ENCODE measurements at regions not wholly inside any gene's neighbourhood (a gene's known extent, or its start where the extent isn't known, plus 50 kb on each side); places are given as distances from the start of the nearest gene placed in this dataset.

GRCh38 chr20:50418890-50419642 lies 91.1 kb upstream of the PTPN1 start:
- in situ Hi-C loops (cut with MboI; ENCODE audit: low sequenced_read_pairs in 4 of 4) (no loop called here), intact Hi-C loops (cut with DNase I; ENCODE audit: low total_unique reads) (no loop called here)
- H3K4me3 ChIP-seq: no peak overlapping the region
- peaks cover 0 to 4% (median 0%) of the 10 kb centered on the region in 3 donors for H3K9me3 ChIP-seq
- H3K27me3 ChIP-seq: no peaks in the 10 kb centered on the region
- H3K27ac ChIP-seq: peak overlapping the region; percentile 14 to 99 (median 99)
- H3K36me3 ChIP-seq: no peaks in the 10 kb centered on the region
- DNase-seq (peak in 1 of 2 donors; percentile 77), ATAC-seq (no peak)
- TF ChIP-seq POLR2A (IDR thresholded peaks at IDR 0.05) (no peak), CTCF (IDR thresholded peaks at IDR 0.05 in 4 of 5, conservative IDR thresholded peaks at IDR 0.05 in 1 of 5) (no peak)
- peaks cover 45 to 54% of the 10 kb centered on the region in 2 donors for H3K4me1 ChIP-seq

GRCh38 chr20:50420380-50420779 lies 89.8 kb upstream of the PTPN1 start:
- peaks cover 0 to 4% (median 0%) of the 10 kb centered on the region in 3 donors for H3K9me3 ChIP-seq
- peaks cover 42 to 46% of the 10 kb centered on the region in 2 donors for H3K4me1 ChIP-seq
- no peak overlapping the region for H3K4me3 ChIP-seq
- H3K27me3 ChIP-seq: no peaks in the 10 kb centered on the region
- peak overlapping the region in 1 of 4 donors; percentile 99 for H3K27ac ChIP-seq
- TF ChIP-seq POLR2A (IDR thresholded peaks at IDR 0.05) (no peak), CTCF (IDR thresholded peaks at IDR 0.05 in 4 of 5, conservative IDR thresholded peaks at IDR 0.05 in 1 of 5) (no peak)
- no peak for ATAC-seq
- in situ Hi-C loops (cut with MboI; ENCODE audit: low sequenced_read_pairs in 4 of 4) (no loop called here), intact Hi-C loops (cut with DNase I; ENCODE audit: low total_unique reads) (no loop called here)
- no peak for DNase-seq
- H3K36me3 ChIP-seq: no peaks in the 10 kb centered on the region

GRCh38 chr20:50421356-50422340 lies 88.5 kb upstream of the PTPN1 start:
- H3K4me1 ChIP-seq: peaks cover 32 to 37% of the 10 kb centered on the region in 2 donors
- ATAC-seq: no peak
- H3K9me3 ChIP-seq: peaks cover 0 to 4% (median 0%) of the 10 kb centered on the region in 3 donors
- H3K27ac ChIP-seq: peak overlapping the region; percentile 67 to 99 (median 86)
- intact Hi-C loops (cut with DNase I; ENCODE audit: low total_unique reads) (loop anchor here (2.0 kb wide), 1 partner anchor 23 kb away; no protein-coding TSS in a partner anchor), in situ Hi-C loops (cut with MboI; ENCODE audit: low sequenced_read_pairs in 4 of 4) (no loop called here)
- no peaks in the 10 kb centered on the region for H3K36me3 ChIP-seq
- no peaks in the 10 kb centered on the region for H3K27me3 ChIP-seq
- TF ChIP-seq POLR2A (IDR thresholded peaks at IDR 0.05): no peak
- TF ChIP-seq CTCF (IDR thresholded peaks at IDR 0.05 in 4 of 5, conservative IDR thresholded peaks at IDR 0.05 in 1 of 5): no peak
- H3K4me3 ChIP-seq: no peak overlapping the region
- DNase-seq: no peak

GRCh38 chr20:50423758-50424157 lies 86.4 kb upstream of the PTPN1 start:
- DNase-seq: no peak
- in situ Hi-C loops (cut with MboI; ENCODE audit: low sequenced_read_pairs in 4 of 4) (no loop called here), intact Hi-C loops (cut with DNase I; ENCODE audit: low total_unique reads) (loop anchor here (2.0 kb wide), 1 partner anchor 25 kb away; no protein-coding TSS in a partner anchor)
- ATAC-seq: no peak
- H3K27ac ChIP-seq: peak overlapping the region; percentile 67 to 99 (median 86)
- peaks cover 45 to 46% of the 10 kb centered on the region in 2 donors for H3K4me1 ChIP-seq
- no peak for TF ChIP-seq CTCF (IDR thresholded peaks at IDR 0.05 in 4 of 5, conservative IDR thresholded peaks at IDR 0.05 in 1 of 5)
- TF ChIP-seq POLR2A (IDR thresholded peaks at IDR 0.05): no peak
- H3K9me3 ChIP-seq: peaks cover 0 to 4% (median 0%) of the 10 kb centered on the region in 3 donors
- H3K4me3 ChIP-seq: no peak overlapping the region
- H3K36me3 ChIP-seq: no peaks in the 10 kb centered on the region
- no peaks in the 10 kb centered on the region for H3K27me3 ChIP-seq

Measured in gastrocnemius medialis (tissue), 4 donors.